Spleen (tissue), 7 donors: ENCODE measurements at regions not wholly inside any gene's neighbourhood (a gene's known extent, or its start where the extent isn't known, plus 50 kb on each side); places are given as distances from the start of the nearest gene placed in this dataset.

ENCODE experiments used
- POLR2A ChIP-seq, 3 donors: fragments of 450-650 bp; IDR thresholded peaks; one replicate each; pipeline ENCODE4 v1.5.1; 2017; ENCODE audit warnings: antibody characterized with exemption in 3 of 3, mild to moderate bottlenecking in 1 of 3
- TF ChIP-seq, protein P1 (sequence below), 11 experiments: fragments of 200-600 bp in 7 of 11; fragments of 450-650 bp in 4 of 11; sonication (generic) in 4 of 11; IDR thresholded peaks in 8 of 11; conservative IDR thresholded peaks in 3 of 11; 1 replicate in 7 of 11; 2 replicates in 4 of 11; pipeline versions ENCODE4 v1.4.0 to v1.8.0; 2016 to 2021; ENCODE audit warnings: antibody characterized with exemption in 11 of 11, inconsistent platforms in 4 of 11, mild to moderate bottlenecking in 1 of 11
- donor health status: DM: no; HTN: no; CAD: no; lungs with moderate emphysema.
- donor health status: DM: no; HTN: no; CAD: no.
- donor health status: DM: no; HTN: no; CAD: no.

DNA sequence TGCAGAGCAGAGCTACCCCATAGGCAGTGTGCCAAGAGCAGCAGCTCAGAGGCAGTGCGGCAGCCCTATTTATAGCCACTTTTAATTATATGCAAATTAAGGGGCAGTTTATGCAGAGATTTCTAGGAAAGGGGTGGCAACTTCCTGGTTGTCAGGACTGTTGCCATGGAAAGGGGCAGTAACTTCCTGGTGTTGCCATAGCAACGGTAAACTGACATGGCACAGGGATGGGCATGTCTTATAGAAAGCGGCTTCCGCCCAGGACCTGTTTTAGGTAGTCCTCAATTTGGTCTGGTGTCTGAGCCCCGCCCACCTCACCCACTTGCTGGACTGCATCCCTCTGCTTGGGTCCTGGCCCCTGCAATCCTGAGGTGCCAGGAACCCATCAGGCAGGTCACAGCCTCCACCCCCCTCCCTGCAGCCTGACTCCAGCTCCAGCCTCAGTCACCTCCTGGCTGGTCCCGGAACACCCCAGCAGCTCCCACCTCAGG lies 115.8 kb downstream of the TMEM130 start:
- no peak for TF ChIP-seq POLR2A (IDR thresholded peaks at IDR 0.05)
- TF ChIP-seq, protein P1, sequence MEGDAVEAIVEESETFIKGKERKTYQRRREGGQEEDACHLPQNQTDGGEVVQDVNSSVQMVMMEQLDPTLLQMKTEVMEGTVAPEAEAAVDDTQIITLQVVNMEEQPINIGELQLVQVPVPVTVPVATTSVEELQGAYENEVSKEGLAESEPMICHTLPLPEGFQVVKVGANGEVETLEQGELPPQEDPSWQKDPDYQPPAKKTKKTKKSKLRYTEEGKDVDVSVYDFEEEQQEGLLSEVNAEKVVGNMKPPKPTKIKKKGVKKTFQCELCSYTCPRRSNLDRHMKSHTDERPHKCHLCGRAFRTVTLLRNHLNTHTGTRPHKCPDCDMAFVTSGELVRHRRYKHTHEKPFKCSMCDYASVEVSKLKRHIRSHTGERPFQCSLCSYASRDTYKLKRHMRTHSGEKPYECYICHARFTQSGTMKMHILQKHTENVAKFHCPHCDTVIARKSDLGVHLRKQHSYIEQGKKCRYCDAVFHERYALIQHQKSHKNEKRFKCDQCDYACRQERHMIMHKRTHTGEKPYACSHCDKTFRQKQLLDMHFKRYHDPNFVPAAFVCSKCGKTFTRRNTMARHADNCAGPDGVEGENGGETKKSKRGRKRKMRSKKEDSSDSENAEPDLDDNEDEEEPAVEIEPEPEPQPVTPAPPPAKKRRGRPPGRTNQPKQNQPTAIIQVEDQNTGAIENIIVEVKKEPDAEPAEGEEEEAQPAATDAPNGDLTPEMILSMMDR (IDR thresholded peaks at IDR 0.05 in 8 of 11, conservative IDR thresholded peaks at IDR 0.05 in 3 of 11) = no peak
